Frontal cortex (tissue), 3 donors: ENCODE measurements at regions not wholly inside any gene's neighbourhood (a gene's known extent, or its start where the extent isn't known, plus 50 kb on each side); places are given as distances from the start of the nearest gene placed in this dataset.

Source experiments
- DNase-seq, 2 donors: peaks; one replicate each; pipeline ENCODE4 v3.0.0; 2012; ENCODE audit warnings: low spot score in 2 of 2
- FAIRE-seq: peaks from 2 replicates; lab custom pipeline; 2012; peaks lifted over from hg19 to GRCh38; lab: Jason Lieb, UNC
- donor health status: control.
- donor health status: control.
- donor health status: control.

DNA sequence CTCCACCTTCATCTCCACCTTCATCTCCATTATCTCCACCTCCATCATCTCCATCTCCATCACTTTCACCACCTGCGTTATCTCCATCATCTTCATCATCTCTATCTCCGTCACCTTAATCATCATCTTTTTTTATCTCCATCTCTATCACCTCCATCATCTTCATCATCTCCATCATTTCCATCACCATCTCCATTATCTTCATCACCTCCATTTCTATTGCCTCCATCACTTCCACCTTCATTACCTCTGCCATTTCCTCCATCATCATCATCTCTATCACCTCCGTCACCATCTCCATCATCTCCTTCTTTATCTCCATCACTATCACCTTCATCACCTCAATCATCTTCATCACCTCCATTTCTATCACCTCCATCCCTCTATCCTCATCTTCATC, 573.5 kb downstream of the TBC1D22A start:
- FAIRE-seq (no peak), DNase-seq (no peak)

- FAIRE-seq, result no peak
- no peak for DNase-seq
Measured at GRCh38 chr22:47335460-47335859, 573.0 kb downstream of the TBC1D22A start.

DNA sequence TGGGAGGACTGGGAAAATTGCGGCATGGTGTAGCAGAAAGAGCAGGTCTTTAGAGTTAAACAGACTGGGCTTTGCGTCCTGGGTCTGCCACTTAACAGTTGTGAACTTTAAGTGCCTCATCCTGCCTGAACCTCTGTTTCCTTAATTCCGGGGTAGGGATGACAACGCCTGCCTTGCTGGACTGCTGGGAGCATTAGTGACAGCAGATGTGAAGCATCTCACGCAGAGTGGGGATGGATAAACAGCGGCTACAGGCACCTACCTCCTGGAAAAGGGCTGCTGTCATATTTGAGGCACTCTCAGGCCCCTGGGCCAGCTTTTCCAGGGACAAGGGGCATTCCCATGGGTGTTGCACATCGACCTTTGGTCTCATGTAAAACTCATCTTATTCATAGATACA, 572.2 kb downstream of the TBC1D22A start:
- no peak for FAIRE-seq

DNA sequence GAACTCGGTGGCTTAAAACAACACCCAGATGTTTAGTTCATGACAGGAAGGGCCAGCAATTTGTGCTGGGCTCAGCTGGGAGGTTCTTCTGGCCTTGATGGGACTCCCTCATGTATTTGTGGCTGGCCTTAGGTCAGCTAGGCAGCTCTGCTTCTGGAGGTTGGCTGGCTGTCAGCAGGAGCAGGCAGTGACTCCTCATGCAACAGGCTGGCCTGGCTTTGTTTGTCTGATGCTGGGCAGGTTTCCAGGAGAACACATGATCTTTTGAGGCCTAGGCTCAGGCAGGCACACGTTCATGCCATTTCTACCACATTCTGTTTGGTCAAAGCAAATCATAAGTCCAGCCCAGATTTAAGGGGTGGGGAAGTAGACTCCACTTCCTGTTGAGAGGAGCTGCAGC, 571.2 kb downstream of the TBC1D22A start:
- no peak for DNase-seq
- no peak for FAIRE-seq

More for the DNA sequence above, 572.2 kb downstream of the TBC1D22A start:
- DNase-seq, result no peak

DNA sequence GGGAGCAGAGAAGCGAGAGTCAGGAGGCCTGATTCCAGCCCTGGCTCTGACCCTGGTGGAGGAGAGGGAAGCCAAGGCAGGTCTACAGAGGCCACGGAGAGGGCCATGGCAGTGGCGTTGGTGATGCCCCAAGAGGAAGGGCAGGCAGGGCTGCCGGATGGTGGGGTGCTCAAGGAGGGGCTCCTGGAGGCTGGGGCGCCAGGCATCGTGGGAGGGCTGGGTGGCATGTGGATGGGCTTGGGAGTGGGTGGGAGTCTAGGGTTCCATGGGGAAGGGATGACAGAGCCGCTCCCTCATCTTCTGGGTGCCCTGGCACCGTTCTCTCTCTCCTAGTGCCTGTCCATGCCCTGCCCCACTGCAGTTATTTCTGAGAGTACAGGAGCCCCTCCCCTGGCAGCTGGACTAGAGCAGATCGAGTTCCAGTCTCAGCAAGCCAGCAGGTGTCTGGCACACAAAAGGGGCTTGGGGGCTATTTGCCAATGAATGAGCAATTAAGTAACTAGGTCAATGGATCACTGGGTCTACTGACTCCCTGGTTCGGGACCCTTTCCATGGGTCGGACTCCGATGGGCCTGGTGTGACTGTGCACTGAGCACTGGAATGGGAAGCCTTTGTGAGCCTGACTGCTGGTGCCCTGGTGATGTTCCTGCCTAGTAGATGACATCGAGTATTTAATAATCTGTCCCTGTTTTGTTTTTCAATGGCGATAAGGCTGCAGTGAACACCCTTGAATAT, 570.0 kb downstream of the TBC1D22A start:
- DNase-seq (no peak), FAIRE-seq (no peak)

GRCh38 chr22:47331750-47332149, 569.3 kb downstream of the TBC1D22A start:
- no peak for DNase-seq
- FAIRE-seq, result no peak

DNA sequence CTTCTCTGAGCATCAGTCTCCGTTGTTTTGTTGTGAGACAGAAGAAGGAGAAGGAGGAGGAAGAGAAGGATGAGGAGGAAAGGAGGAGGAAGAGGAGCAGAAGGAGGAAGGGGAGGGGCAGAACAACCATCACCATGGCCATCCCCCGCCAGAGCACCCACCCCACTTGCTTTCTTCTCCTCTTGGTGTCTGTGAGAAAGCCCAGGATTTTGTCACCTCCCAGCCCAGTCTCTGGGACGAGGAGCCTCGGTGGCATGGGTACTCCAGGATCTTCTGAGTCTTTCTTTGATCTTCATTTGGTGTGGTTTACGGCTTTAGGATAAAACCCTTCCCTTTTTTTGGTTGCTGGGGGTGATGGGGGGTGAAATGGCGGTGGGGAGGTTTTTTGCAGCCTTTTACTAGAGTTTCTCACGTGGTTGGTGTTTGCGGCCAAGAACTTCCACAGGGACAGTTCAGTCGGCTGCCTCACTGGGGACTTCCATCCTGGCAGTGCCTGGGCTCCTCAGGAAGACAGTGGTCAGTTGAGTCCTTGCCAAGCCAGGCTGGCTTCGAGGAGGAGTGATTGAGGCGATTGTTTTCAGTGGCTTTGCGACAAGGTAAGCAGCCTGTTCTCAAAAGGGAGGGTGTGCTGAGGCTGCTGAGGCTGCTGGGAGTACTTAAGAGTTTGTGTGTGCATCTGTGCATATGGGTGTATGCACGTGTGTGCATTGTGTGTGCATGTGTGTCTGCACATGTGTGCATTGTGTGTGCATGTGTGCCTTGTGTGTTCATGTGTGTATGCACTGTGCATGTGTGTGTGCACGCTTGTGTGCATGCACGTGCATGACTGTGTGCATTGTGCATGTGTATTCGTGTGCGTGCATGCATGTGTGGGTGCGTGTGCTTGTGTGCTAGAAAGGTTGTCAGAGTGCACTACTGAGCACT, 567.5 kb downstream of the TBC1D22A start:
- FAIRE-seq, result no peak
- DNase-seq, result no peak

GRCh38 chr22:47328550-47329243, 566.2 kb downstream of the TBC1D22A start:
- DNase-seq, result no peak
- FAIRE-seq, result no peak

DNA sequence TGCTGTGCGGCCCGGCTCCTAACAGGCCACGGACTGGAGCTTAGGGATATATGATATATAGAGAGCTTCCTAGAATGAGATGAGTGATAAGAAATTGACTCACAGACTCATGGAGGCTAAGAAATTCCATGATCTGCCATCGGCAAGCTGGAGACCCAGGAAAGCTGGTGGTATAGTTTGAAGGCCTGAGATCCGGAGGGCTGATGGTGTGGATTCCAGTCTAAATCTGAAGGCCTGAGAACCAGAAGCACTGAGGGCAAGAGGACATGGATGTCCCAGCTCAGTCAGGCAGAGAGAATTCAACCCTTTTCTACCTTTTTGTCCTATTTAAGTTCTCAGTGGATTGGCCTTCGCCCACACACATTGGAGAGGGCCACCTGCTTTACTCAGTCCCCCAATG, 564.8 kb downstream of the TBC1D22A start:
- no peak for FAIRE-seq
- DNase-seq, result no peak

- FAIRE-seq (no peak), DNase-seq (no peak)
Measured at GRCh38 chr22:47325249-47325648, 562.8 kb downstream of the TBC1D22A start.

DNA sequence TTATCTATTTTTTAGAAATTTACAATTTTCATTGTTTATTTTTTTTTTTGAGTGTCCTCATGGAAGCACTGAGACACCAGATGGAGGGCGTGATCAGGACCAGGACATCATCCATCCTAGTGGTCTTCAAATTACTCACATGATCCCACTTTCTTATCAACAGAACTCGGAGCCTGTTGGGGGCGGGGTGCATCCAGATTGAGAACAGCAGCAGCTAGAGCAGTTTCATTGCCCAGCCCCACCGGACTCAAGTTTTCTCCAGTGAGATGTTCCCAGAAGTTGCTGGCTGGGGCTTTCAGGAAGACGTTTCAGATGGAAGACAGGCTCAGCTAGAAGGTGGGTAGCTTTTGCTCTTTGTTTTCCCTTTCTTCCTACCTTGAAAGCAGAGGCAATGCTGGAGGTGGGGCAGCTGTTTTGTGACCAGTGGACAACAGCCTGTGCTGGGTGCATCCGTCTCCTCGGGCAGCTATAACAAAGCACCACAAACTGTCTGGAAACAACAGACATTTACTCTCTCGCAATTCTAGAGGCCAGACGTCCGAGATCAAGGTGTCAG, 562.1 kb downstream of the TBC1D22A start:
- no peak for FAIRE-seq
- DNase-seq, result no peak

GRCh38 chr22:47323518-47323917, 561.1 kb downstream of the TBC1D22A start:
- FAIRE-seq, result no peak

DNA sequence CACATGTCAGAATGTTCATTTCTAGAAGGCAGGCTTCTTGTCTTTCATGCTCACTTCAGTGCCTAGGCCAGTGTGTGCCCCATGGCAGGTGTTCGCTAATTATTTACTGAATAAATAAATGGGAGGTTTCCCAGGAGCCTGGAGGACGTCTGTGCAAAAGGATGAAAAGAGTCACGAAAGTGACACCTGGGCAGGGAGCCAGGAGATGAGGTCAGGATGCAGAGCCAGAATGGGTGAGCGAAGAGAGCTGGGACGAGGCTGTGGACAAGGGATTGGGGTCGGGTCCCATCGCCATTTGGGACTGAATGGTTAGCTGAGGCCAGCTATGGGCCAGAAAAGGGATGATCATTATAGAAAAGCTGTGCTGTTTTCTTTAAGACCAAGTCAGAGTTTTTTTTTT, 560.4 kb downstream of the TBC1D22A start:
- no peak for DNase-seq
- no peak for FAIRE-seq

More at GRCh38 chr22:47323518-47323917, 561.1 kb downstream of the TBC1D22A start:
- no peak for DNase-seq

DNA sequence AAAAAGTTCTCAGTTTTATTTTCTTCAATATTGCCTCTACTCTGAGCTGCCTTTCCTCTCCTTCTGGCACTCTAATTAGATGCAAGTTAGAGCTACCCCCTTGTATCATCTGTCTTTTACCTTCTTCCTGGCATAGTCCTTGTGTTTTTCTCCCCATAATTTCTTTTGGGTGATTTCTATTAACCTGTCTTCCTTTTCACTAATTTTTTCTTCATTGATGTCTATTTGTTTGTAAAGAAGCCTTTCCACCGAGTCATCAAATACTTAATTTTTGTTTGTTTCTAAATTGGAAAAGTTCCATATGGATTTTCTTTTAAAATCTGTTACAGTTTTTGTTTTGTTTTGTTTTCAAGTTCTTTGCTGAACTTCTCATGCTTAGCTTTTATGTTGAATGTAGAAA, 558.1 kb downstream of the TBC1D22A start:
- DNase-seq (no peak), FAIRE-seq (no peak)

DNA sequence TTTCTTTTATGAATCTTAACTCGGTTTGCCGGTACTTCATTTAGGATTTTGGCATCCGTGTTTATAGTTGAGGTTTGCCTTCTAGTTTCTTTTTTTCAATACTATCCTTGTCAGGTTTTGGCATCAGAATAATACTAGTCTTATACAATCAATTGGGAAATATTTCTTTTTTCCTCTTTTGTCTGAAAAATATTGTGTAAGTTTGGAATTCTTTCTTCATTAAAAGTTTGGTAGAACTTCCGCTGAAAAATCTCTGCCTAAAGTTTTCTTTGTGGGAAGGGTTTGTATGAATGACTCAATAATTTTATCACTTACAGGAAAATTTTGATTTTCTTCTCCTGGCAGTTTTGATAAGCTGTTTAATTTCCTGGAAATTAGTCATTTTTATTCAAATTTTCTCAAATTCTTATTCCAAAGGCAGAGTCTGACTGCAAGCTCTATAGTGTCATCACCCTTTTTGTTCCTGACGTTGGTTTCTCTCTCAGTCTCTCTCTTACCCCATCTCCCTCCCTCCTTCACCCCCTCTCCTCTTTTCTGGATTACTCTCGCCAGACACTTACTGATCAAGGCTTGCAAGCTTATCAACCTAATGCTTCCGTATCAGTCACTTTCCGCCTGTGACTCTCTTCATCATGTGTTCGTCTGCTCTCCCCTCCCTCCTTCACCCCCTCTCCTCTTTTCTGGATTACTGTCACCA, 555.7 kb downstream of the TBC1D22A start:
- FAIRE-seq (no peak), DNase-seq (no peak)

GRCh38 chr22:47315862-47316419, 553.5 kb downstream of the TBC1D22A start:
- no peak for FAIRE-seq
- DNase-seq, result no peak

DNA sequence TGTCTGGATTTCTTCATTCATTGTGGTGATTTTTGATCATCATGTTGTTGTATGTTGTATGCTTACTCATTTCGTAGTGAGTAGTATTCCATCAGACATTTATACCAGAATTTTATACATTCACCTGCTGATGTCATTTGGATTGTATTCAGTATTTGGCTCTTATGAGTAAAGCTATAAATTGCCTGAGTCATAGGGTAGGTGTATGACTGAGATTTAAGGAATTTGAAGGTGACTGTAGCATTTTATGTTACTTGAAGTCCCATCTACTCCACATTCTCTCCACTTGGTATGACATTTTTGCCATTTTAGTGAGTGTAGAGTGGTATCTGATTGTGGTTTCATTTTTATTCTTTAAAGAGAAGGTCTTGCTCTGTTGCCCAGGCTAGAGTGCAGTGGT, 548.2 kb downstream of the TBC1D22A start:
- FAIRE-seq (no peak), DNase-seq (no peak)

- no peak for FAIRE-seq
Measured at GRCh38 chr22:47309946-47310345, 547.5 kb downstream of the TBC1D22A start.

GRCh38 chr22:47309476-47309875, 547.0 kb downstream of the TBC1D22A start:
- FAIRE-seq (no peak), DNase-seq (no peak)

More at GRCh38 chr22:47309946-47310345, 547.5 kb downstream of the TBC1D22A start:
- DNase-seq, result no peak
